Body of pancreas (tissue), 4 donors: ENCODE measurements at regions not wholly inside any gene's neighbourhood (a gene's known extent, or its start where the extent isn't known, plus 50 kb on each side); places are given as distances from the start of the nearest gene placed in this dataset.

Experiments used
- ATAC-seq: fragments of 150-250 bp; one replicate; pipeline ENCODE4 v1.9.1; 2016
- DNase-seq, 4 donors: peaks; one replicate each; pipeline ENCODE4 v3.0.0-alpha.2; 2019
- H3K27ac ChIP-seq, 4 donors: fragments of 200-600 bp; sonication (generic); 1 replicate in 3 of 4; 2 replicates in 1 of 4; pipeline versions ENCODE4 v1.5.1 to v1.6.1; 2016 to 2019; ENCODE audit warnings: mild to moderate bottlenecking in 1 of 4, mixed read lengths in 1 of 4, moderate library complexity in 1 of 4
- H3K27me3 ChIP-seq, 2 donors: fragments of 200-600 bp; sonication (generic); one replicate each; pipeline ENCODE4 v1.6.0; 2016; ENCODE audit warnings: mild to moderate bottlenecking in 1 of 2
- H3K36me3 ChIP-seq, 2 donors: fragments of 200-600 bp; sonication (generic); replicated peaks in 1 of 2; 2 replicates each; pipeline ENCODE4 v1.5.1; 2016; ENCODE audit warnings: low read depth in 2 of 2; ENCODE audit not compliant: insufficient read depth in 1 of 2
- H3K4me1 ChIP-seq: fragments of 200-600 bp; sonication (generic); one replicate; pipeline ENCODE4 v1.6.0; 2016
- H3K4me3 ChIP-seq, 2 donors: fragments of 200-600 bp; sonication (generic); 1 replicate in 1 of 2; 2 replicates in 1 of 2; pipeline ENCODE4 v1.5.1; 2016 to 2019
- H3K9me3 ChIP-seq, 3 donors: fragments of 200-600 bp; sonication (generic); 1 replicate in 2 of 3; 2 replicates in 1 of 3; pipeline ENCODE4 v1.5.1; 2016
- POLR2A ChIP-seq, 3 donors: fragments of 450-650 bp; IDR thresholded peaks; one replicate each; pipeline ENCODE4 v1.6.1; 2016; ENCODE audit warnings: antibody characterized with exemption in 3 of 3, mild to moderate bottlenecking in 2 of 3
- WGBS, 2 donors: methylation state at CpG; one replicate each; pipeline ENCODE4 v1.1.5; 2017; 5-methylcytosine and 5-hydroxymethylcytosine counted together
- intact Hi-C: fragments of 100-400 bp; cut with DNase I; formaldehyde crosslinking; loops from one replicate; pipeline ENCODE4 v1.15.1; 2023
- TF ChIP-seq, protein P1 (sequence below), 7 experiments: fragments of 450-650 bp in 4 of 7; fragments of 200-600 bp in 3 of 7; sonication (generic) in 3 of 7; IDR thresholded peaks; one replicate each; pipeline ENCODE4 v1.5.1; 2016 to 2019; ENCODE audit warnings: antibody characterized with exemption in 7 of 7

DNA sequence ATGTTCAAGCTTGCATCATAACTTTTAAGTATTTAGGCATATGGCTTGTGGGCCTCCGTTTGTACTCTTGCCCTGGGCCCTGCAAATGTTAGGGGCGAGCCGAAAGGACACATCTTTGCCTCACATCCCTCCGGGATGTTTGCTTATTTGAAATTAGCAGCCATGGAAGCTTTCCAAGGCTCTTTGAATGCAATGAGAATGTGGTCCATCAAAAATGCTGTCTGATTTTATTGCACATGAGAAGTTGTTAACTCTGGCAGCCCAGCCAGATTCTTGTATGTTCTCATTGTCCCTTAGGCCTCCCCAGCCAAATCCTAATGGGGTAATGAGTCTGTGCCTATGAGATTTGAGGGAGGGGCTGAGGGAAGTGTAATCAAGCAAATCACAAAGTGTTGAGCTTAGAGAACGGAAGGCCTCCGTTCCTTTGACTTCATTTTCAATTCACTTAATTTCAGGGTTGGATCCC is 261.2 kb upstream of the MARCKS start:
- intact Hi-C loops = no loop called here
- Histone ChIP-seq H3K27ac (peak overlapping the region; percentile 54 to 76 (median 70)), H3K27me3 (no peaks in the 10 kb centered on the region), H3K4me3 (no peak overlapping the region), H3K36me3 (no peaks in the 10 kb centered on the region), H3K9me3 (no peaks in the 10 kb centered on the region), H3K4me1 (peaks cover 29% of the 10 kb centered on the region)
- peak in 3 of 4 donors; percentile 10 to 34 (median 28) for DNase-seq
- no peak for ATAC-seq
- 58 to 65% methylated on average over 5 to 6 of the region's 6 CpGs for WGBS, 2 donors
- TF ChIP-seq, protein P1, sequence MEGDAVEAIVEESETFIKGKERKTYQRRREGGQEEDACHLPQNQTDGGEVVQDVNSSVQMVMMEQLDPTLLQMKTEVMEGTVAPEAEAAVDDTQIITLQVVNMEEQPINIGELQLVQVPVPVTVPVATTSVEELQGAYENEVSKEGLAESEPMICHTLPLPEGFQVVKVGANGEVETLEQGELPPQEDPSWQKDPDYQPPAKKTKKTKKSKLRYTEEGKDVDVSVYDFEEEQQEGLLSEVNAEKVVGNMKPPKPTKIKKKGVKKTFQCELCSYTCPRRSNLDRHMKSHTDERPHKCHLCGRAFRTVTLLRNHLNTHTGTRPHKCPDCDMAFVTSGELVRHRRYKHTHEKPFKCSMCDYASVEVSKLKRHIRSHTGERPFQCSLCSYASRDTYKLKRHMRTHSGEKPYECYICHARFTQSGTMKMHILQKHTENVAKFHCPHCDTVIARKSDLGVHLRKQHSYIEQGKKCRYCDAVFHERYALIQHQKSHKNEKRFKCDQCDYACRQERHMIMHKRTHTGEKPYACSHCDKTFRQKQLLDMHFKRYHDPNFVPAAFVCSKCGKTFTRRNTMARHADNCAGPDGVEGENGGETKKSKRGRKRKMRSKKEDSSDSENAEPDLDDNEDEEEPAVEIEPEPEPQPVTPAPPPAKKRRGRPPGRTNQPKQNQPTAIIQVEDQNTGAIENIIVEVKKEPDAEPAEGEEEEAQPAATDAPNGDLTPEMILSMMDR (IDR thresholded peaks at IDR 0.05) = no peak
- TF ChIP-seq POLR2A (IDR thresholded peaks at IDR 0.05) = no peak

DNA sequence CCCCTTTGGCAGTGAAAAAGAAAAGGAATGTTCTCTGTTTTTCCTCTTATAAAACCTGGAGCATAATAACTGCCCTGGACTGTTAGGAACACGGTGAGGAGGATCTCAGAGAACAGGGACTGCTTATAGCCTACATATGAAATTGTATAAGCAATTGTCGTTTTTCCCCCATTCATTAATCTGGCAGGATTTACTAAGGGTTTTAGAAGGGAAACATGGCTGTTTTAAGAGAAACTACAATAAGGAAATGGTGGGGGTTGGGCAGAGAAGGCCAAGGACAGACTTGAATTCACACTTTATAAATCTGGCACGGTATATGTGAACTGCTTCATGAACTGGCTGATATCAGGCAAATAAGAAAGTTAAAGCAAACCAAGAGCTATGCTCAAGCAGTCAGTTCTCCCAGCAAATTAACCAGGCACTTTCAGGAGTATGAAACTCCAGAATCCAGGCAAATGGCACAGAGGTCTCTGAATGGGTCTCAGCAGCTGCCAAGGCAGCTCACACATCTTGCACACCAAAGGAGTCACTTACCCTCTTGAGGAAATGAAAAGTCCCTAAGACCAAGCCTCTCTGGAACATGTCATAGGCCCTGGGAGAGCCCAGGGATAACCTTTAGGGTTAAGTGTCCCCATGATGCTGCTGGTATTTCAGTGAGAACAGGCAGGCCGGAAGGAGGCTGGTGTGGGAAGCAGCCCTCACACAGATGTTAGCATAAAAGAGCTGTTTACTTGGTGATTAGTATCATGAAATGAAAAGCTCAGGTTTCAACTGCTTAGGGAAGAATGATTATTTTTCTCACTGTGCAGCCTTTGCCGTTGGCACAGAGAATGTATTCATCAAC is 260.5 kb upstream of the MARCKS start:
- Histone ChIP-seq H3K4me3 (no peak overlapping the region), H3K9me3 (no peaks in the 10 kb centered on the region), H3K4me1 (peaks cover 29% of the 10 kb centered on the region), H3K27me3 (no peaks in the 10 kb centered on the region), H3K36me3 (no peaks in the 10 kb centered on the region), H3K27ac (peak overlapping the region; percentile 54 to 76 (median 70))
- DNase-seq (peak; percentile 34 to 67 (median 56)), ATAC-seq (peak; percentile 63)
- no peak for TF ChIP-seq POLR2A (IDR thresholded peaks at IDR 0.05)
- TF ChIP-seq, protein P1 (IDR thresholded peaks at IDR 0.05) = no peak
- 21 to 29% methylated on average over 5 of the region's 5 CpGs for WGBS, 2 donors
- intact Hi-C loops = no loop called here

DNA sequence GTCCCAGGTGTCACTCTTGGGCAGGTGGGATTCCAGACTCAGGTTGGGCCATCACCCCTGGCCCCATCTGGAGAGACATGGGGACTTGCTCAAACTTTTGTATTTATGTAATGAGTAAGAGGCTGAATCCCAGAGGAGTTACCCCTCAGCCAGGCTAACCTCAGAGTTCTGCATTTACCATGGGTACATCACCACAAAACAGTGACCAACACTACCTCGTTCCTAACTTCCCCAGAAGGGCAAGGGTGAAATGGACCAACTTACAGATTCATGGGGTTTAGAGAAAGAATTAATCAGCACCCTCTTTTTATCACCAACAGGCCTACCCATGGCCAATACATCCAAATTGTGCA is 259.9 kb upstream of the MARCKS start:
- ATAC-seq (no peak), DNase-seq (no peak)
- WGBS, 2 donors = 54 to 75% methylated on average over 1 of the region's 1 CpG
- Histone ChIP-seq H3K4me1 (peaks cover 23% of the 10 kb centered on the region), H3K9me3 (no peaks in the 10 kb centered on the region), H3K27ac (peak overlapping the region; percentile 54 to 76 (median 70)), H3K27me3 (no peaks in the 10 kb centered on the region), H3K4me3 (no peak overlapping the region), H3K36me3 (no peaks in the 10 kb centered on the region)
- no peak for TF ChIP-seq POLR2A (IDR thresholded peaks at IDR 0.05)
- TF ChIP-seq, protein P1 (IDR thresholded peaks at IDR 0.05) = no peak
- intact Hi-C loops = no loop called here

DNA sequence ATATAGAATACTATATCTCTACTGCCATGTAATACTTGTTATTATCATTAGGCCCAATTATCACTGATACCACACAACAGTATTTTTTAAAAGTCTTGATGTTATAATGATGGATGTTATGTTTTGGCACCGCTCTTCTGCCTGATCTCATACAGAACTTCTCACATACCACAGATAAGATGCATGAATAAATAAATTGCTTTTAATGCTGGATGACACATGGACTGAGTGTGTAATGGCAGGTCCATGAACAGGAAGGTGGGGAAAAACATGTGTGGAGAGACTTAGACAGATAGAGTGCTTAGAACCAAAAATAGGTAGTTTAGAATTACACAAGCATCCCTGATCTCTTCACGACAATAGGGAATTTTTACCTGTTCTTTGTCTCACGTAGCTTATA is 258.4 kb upstream of the MARCKS start:
- 95 to 96% methylated on average over 3 of the region's 3 CpGs for WGBS, 2 donors

More for the DNA sequence above, 258.4 kb upstream of the MARCKS start:
- TF ChIP-seq, protein P1 (IDR thresholded peaks at IDR 0.05) = no peak
- no peak for TF ChIP-seq POLR2A (IDR thresholded peaks at IDR 0.05)
- Histone ChIP-seq H3K9me3 (no peaks in the 10 kb centered on the region), H3K4me1 (peaks cover 20% of the 10 kb centered on the region), H3K27me3 (no peaks in the 10 kb centered on the region), H3K27ac (no peak overlapping the region), H3K4me3 (no peak overlapping the region), H3K36me3 (no peaks in the 10 kb centered on the region)
- DNase-seq (no peak), ATAC-seq (no peak)
- intact Hi-C loops = no loop called here
